Mesenchymal stem cell (in vitro differentiated cells and primary cell): ENCODE measurements at regions not wholly inside any gene's neighbourhood (a gene's known extent, or its start where the extent isn't known, plus 50 kb on each side); places are given as distances from the start of the nearest gene placed in this dataset.

ENCODE experiments used
- DNase-seq: peaks from one replicate; pipeline ENCODE4 v3.0.0-alpha.2; 2013
- H2AFZ ChIP-seq: one replicate; pipeline ENCODE4 v1.6.1; 2013; ENCODE audit warnings: low read depth, mild to moderate bottlenecking, control low read depth, inconsistent platforms, low read length, moderate library complexity
- H2AK5ac ChIP-seq: 2 replicates; pipeline ENCODE4 v1.6.1; 2013; ENCODE audit warnings: low read length, moderate library complexity, mild to moderate bottlenecking, inconsistent platforms; ENCODE audit not compliant: severe bottlenecking
- H2BK120ac ChIP-seq: one replicate; pipeline ENCODE4 v1.6.1; 2013; ENCODE audit warnings: low read depth, mild to moderate bottlenecking, inconsistent platforms, low read length, moderate library complexity
- H2BK12ac ChIP-seq, 2 experiments: one replicate each; pipeline ENCODE4 v1.6.1; 2013; ENCODE audit warnings: inconsistent platforms in 2 of 2, low read length in 2 of 2, mild to moderate bottlenecking in 2 of 2, moderate library complexity in 2 of 2, control low read depth in 1 of 2
- H2BK15ac ChIP-seq: one replicate; pipeline ENCODE4 v1.6.1; 2013; ENCODE audit warnings: mild to moderate bottlenecking, low read depth, inconsistent platforms; ENCODE audit not compliant: poor library complexity, severe bottlenecking
- H2BK5ac ChIP-seq: 2 replicates; pipeline ENCODE4 v1.6.1; 2013; ENCODE audit warnings: low read depth, mild to moderate bottlenecking, low read length, control low read depth, inconsistent platforms; ENCODE audit not compliant: poor library complexity, severe bottlenecking
- H3K14ac ChIP-seq, 2 experiments: one replicate each; pipeline ENCODE4 v1.6.1; 2013; ENCODE audit warnings: inconsistent platforms in 2 of 2, low read length in 2 of 2, control low read depth in 1 of 2, mild to moderate bottlenecking in 1 of 2, moderate library complexity in 1 of 2
- H3K18ac ChIP-seq, 2 experiments: one replicate each; pipeline ENCODE4 v1.6.1; 2013; ENCODE audit warnings: inconsistent platforms in 2 of 2, low read length in 2 of 2, control low read depth in 1 of 2, low read depth in 1 of 2, mild to moderate bottlenecking in 1 of 2
- H3K23ac ChIP-seq, 2 experiments: one replicate each; pipeline ENCODE4 v1.6.1; 2013; ENCODE audit warnings: inconsistent platforms in 2 of 2, low read length in 2 of 2, mild to moderate bottlenecking in 2 of 2, moderate library complexity in 2 of 2, control low read depth in 1 of 2
- H3K27ac ChIP-seq: 2 replicates; pipeline ENCODE4 v1.5.1; 2013; ENCODE audit warnings: mild to moderate bottlenecking, moderate library complexity, low read length, control low read depth, inconsistent platforms; ENCODE audit not compliant: poor library complexity, severe bottlenecking
- H3K27me3 ChIP-seq, 2 experiments: 2 replicates each; pipeline versions ENCODE4 v1.6.1 to v1.7.0; 2013; ENCODE audit warnings: low read length in 2 of 2, mild to moderate bottlenecking in 2 of 2, moderate library complexity in 2 of 2, control low read depth in 1 of 2, inconsistent platforms in 1 of 2; ENCODE audit not compliant: control insufficient read depth in 1 of 2, insufficient read depth in 1 of 2
- H3K36me3 ChIP-seq, 2 experiments: 2 replicates each; pipeline versions ENCODE4 v1.6.1 to v1.7.0; 2013; ENCODE audit warnings: low read length in 2 of 2, control low read depth in 1 of 2, inconsistent platforms in 1 of 2, low read depth in 1 of 2, mild to moderate bottlenecking in 1 of 2; ENCODE audit not compliant: insufficient read depth in 2 of 2, control insufficient read depth in 1 of 2
- H3K4ac ChIP-seq, 2 experiments: one replicate each; pipeline ENCODE4 v1.6.1; 2013; ENCODE audit warnings: inconsistent platforms in 2 of 2, low read length in 2 of 2, mild to moderate bottlenecking in 2 of 2, moderate library complexity in 2 of 2, control low read depth in 1 of 2, low read depth in 1 of 2
- H3K4me1 ChIP-seq: 2 replicates; pipeline ENCODE4 v1.6.1; 2013; ENCODE audit warnings: low read depth, low read length, control low read depth; ENCODE audit not compliant: control insufficient read depth, insufficient read depth
- H3K4me2 ChIP-seq: 2 replicates; pipeline ENCODE4 v1.6.1; 2013; ENCODE audit warnings: low read length, mild to moderate bottlenecking, inconsistent platforms; ENCODE audit not compliant: poor library complexity, severe bottlenecking
- H3K4me3 ChIP-seq, 2 experiments: 2 replicates each; pipeline versions ENCODE4 v1.5.1 to v1.7.0; 2013; ENCODE audit warnings: low read length in 2 of 2, mild to moderate bottlenecking in 2 of 2, control low read depth in 1 of 2, low read depth in 1 of 2; ENCODE audit not compliant: insufficient read depth in 1 of 2
- H3K79me1 ChIP-seq: replicated peaks from 2 replicates; pipeline ENCODE4 v1.6.1; 2013; ENCODE audit warnings: mild to moderate bottlenecking, control low read depth, low read length, inconsistent platforms; ENCODE audit not compliant: poor library complexity, severe bottlenecking
- H3K9ac ChIP-seq: 2 replicates; pipeline ENCODE4 v1.7.0; 2013; ENCODE audit warnings: mild to moderate bottlenecking, low read length, moderate library complexity
- H3K9me3 ChIP-seq: 2 replicates; pipeline ENCODE4 v1.7.0; 2013; ENCODE audit warnings: mild to moderate bottlenecking, low read length; ENCODE audit not compliant: control insufficient read depth
- H4K8ac ChIP-seq: one replicate; pipeline ENCODE4 v1.6.1; 2013; ENCODE audit warnings: inconsistent platforms, mild to moderate bottlenecking, low read length, moderate library complexity
- H4K91ac ChIP-seq: one replicate; pipeline ENCODE4 v1.6.1; 2013; ENCODE audit warnings: mild to moderate bottlenecking, low read length, inconsistent platforms
- WGBS: methylation state at CpG from one replicate; pipeline ENCODE4 v1.1.7; 2013; ENCODE audit warnings: mixed read lengths; 5-methylcytosine and 5-hydroxymethylcytosine counted together

- Histone ChIP-seq H3K36me3 (no peaks in the 10 kb centered on the region), H3K9ac (no peak overlapping the region), H2AK5ac (no peak overlapping the region), H3K23ac (no peak overlapping the region), H4K8ac (no peak overlapping the region), H3K14ac (no peak overlapping the region), H3K79me1 (no peaks in the 10 kb centered on the region), H3K4me2 (no peak overlapping the region), H3K27ac (no peak overlapping the region), H2AFZ (no peak overlapping the region), H3K4me3 (no peak overlapping the region), H2BK15ac (no peak overlapping the region), H3K4me1 (no peaks in the 10 kb centered on the region), H3K9me3 (no peaks in the 10 kb centered on the region), H3K18ac (no peak overlapping the region), H3K4ac (no peak overlapping the region), H3K27me3 (no peaks in the 10 kb centered on the region), H4K91ac (no peak overlapping the region), H2BK12ac (no peak overlapping the region), H2BK5ac (no peak overlapping the region), H2BK120ac (no peak overlapping the region)
- WGBS: 91% methylated on average over 2 of the region's 2 CpGs
- no peak for DNase-seq
Observed at GRCh38 chr7:19322002-19322401, 176.8 kb upstream of the FERD3L start.

- H3K36me3 ChIP-seq: no peaks in the 10 kb centered on the region
- H2BK120ac ChIP-seq: no peak overlapping the region
- no peak overlapping the region for H2BK5ac ChIP-seq
- H4K91ac ChIP-seq: no peak overlapping the region
- H3K4me1 ChIP-seq: no peaks in the 10 kb centered on the region
- no peak overlapping the region for H3K14ac ChIP-seq
- no peak overlapping the region for H3K9ac ChIP-seq
- no peak overlapping the region for H3K4ac ChIP-seq
- no peak overlapping the region for H4K8ac ChIP-seq
- no peak overlapping the region for H3K4me3 ChIP-seq
- no peak for DNase-seq
- no peak overlapping the region for H3K18ac ChIP-seq
- no peak overlapping the region for H2BK12ac ChIP-seq
- no peak overlapping the region for H3K23ac ChIP-seq
- WGBS: 90% methylated on average over 5 of the region's 5 CpGs
- H3K4me2 ChIP-seq: no peak overlapping the region
- H3K9me3 ChIP-seq: no peaks in the 10 kb centered on the region
- no peaks in the 10 kb centered on the region for H3K27me3 ChIP-seq
- no peak overlapping the region for H2AFZ ChIP-seq
- no peak overlapping the region for H3K27ac ChIP-seq
- H2BK15ac ChIP-seq: no peak overlapping the region
- H3K79me1 ChIP-seq: no peaks in the 10 kb centered on the region
- H2AK5ac ChIP-seq: no peak overlapping the region
Observed at GRCh38 chr7:19318287-19318686, 173.1 kb upstream of the FERD3L start.

- H3K79me1 ChIP-seq: no peaks in the 10 kb centered on the region
Observed at GRCh38 chr7:19317461-19317860, 172.2 kb upstream of the FERD3L start.

GRCh38 chr7:19312416-19312815 lies 167.2 kb upstream of the FERD3L start:
- H3K4me1 ChIP-seq: no peaks in the 10 kb centered on the region
- no peak overlapping the region for H2BK5ac ChIP-seq
- H3K27me3 ChIP-seq: no peaks in the 10 kb centered on the region
- no peak overlapping the region for H2BK12ac ChIP-seq
- no peaks in the 10 kb centered on the region for H3K79me1 ChIP-seq
- H3K4ac ChIP-seq: no peak overlapping the region
- H3K14ac ChIP-seq: no peak overlapping the region
- no peak overlapping the region for H3K23ac ChIP-seq
- no peaks in the 10 kb centered on the region for H3K36me3 ChIP-seq
- no peak overlapping the region for H3K4me3 ChIP-seq
- no peak for DNase-seq
- H3K9ac ChIP-seq: no peak overlapping the region
- H2AFZ ChIP-seq: no peak overlapping the region
- H2AK5ac ChIP-seq: no peak overlapping the region
- no peak overlapping the region for H2BK15ac ChIP-seq
- H2BK120ac ChIP-seq: no peak overlapping the region
- no peak overlapping the region for H4K91ac ChIP-seq
- H3K9me3 ChIP-seq: no peaks in the 10 kb centered on the region
- H3K4me2 ChIP-seq: no peak overlapping the region
- H3K27ac ChIP-seq: no peak overlapping the region
- no peak overlapping the region for H3K18ac ChIP-seq
- WGBS: no CpG with 5 or more reads among the region's 1 CpG
- no peak overlapping the region for H4K8ac ChIP-seq

More at GRCh38 chr7:19317461-19317860, 172.2 kb upstream of the FERD3L start:
- Histone ChIP-seq H2BK15ac (no peak overlapping the region), H2BK12ac (no peak overlapping the region), H2AK5ac (no peak overlapping the region), H4K91ac (no peak overlapping the region), H3K9me3 (no peaks in the 10 kb centered on the region), H2BK120ac (no peak overlapping the region), H3K4ac (no peak overlapping the region), H3K23ac (no peak overlapping the region), H3K4me1 (no peaks in the 10 kb centered on the region), H3K36me3 (no peaks in the 10 kb centered on the region), H2BK5ac (no peak overlapping the region), H3K4me3 (no peak overlapping the region), H3K18ac (no peak overlapping the region), H2AFZ (no peak overlapping the region), H3K9ac (no peak overlapping the region), H3K4me2 (no peak overlapping the region), H3K27me3 (no peaks in the 10 kb centered on the region), H4K8ac (no peak overlapping the region), H3K14ac (no peak overlapping the region), H3K27ac (no peak overlapping the region)
- DNase-seq: no peak
